ENCODE measurements at regions not wholly inside any gene's neighbourhood (a gene's known extent, or its start where the extent isn't known, plus 50 kb on each side); places are given as distances from the start of the nearest gene placed in this dataset.

DNA sequence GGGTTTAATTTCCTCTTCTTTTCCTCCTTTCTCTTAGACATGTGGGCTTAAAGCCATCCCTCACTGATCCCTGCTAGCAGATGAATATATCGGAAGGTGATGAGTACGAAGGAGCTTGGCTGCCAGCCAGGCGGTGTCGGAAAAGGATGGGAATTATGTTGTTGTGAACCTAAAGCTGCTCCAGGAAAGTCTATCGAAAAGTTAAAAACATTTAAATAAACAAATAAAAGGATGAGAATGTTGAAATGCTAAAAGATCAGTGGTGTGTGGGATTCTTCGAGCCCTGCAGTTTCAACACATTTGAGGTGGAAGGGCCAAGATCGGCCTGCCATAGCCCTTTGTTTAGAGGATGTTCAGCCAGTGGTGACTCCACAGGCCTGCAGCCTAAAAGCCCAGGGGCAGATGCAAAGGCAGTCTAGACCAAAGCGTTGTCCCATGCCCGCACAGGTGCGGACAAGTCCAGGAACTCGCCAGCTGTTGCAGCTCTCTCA is 107.9 kb downstream of the JCAD start:
- TF ChIP-seq, protein P1, sequence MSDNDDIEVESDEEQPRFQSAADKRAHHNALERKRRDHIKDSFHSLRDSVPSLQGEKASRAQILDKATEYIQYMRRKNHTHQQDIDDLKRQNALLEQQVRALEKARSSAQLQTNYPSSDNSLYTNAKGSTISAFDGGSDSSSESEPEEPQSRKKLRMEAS (IDR thresholded peaks at IDR 0.05) = no peak
- TF ChIP-seq, protein P2, sequence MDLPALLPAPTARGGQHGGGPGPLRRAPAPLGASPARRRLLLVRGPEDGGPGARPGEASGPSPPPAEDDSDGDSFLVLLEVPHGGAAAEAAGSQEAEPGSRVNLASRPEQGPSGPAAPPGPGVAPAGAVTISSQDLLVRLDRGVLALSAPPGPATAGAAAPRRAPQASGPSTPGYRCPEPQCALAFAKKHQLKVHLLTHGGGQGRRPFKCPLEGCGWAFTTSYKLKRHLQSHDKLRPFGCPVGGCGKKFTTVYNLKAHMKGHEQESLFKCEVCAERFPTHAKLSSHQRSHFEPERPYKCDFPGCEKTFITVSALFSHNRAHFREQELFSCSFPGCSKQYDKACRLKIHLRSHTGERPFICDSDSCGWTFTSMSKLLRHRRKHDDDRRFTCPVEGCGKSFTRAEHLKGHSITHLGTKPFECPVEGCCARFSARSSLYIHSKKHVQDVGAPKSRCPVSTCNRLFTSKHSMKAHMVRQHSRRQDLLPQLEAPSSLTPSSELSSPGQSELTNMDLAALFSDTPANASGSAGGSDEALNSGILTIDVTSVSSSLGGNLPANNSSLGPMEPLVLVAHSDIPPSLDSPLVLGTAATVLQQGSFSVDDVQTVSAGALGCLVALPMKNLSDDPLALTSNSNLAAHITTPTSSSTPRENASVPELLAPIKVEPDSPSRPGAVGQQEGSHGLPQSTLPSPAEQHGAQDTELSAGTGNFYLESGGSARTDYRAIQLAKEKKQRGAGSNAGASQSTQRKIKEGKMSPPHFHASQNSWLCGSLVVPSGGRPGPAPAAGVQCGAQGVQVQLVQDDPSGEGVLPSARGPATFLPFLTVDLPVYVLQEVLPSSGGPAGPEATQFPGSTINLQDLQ (CRISPR knock-in tag; IDR thresholded peaks at IDR 0.05) = no peak
- TF ChIP-seq ZNF792 (CRISPR knock-in tag; IDR thresholded peaks at IDR 0.05) (no peak), MAZ (IDR thresholded peaks at IDR 0.05; ENCODE audit: borderline replicate concordance, low read depth, low read length) (no peak), MAZ (CRISPR knock-in tag; IDR thresholded peaks at IDR 0.05; ENCODE audit: low read depth) (no peak), STAT5B (CRISPR knock-in tag; IDR thresholded peaks at IDR 0.05) (no peak), ZNF10 (CRISPR knock-in tag; IDR thresholded peaks at IDR 0.05; ENCODE audit: borderline replicate concordance, low read depth) (no peak), HDAC2 (CRISPR knock-in tag; IDR thresholded peaks at IDR 0.05) (no peak), RAD21 (CRISPR knock-in tag; IDR thresholded peaks at IDR 0.05) (no peak), CAMTA2 (CRISPR knock-in tag; IDR thresholded peaks at IDR 0.05; ENCODE audit: borderline replicate concordance) (no peak)
- TF ChIP-seq, protein P3, sequence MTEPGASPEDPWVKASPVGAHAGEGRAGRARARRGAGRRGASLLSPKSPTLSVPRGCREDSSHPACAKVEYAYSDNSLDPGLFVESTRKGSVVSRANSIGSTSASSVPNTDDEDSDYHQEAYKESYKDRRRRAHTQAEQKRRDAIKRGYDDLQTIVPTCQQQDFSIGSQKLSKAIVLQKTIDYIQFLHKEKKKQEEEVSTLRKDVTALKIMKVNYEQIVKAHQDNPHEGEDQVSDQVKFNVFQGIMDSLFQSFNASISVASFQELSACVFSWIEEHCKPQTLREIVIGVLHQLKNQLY (CRISPR knock-in tag; IDR thresholded peaks at IDR 0.05) = no peak
- TF ChIP-seq, protein P4, sequence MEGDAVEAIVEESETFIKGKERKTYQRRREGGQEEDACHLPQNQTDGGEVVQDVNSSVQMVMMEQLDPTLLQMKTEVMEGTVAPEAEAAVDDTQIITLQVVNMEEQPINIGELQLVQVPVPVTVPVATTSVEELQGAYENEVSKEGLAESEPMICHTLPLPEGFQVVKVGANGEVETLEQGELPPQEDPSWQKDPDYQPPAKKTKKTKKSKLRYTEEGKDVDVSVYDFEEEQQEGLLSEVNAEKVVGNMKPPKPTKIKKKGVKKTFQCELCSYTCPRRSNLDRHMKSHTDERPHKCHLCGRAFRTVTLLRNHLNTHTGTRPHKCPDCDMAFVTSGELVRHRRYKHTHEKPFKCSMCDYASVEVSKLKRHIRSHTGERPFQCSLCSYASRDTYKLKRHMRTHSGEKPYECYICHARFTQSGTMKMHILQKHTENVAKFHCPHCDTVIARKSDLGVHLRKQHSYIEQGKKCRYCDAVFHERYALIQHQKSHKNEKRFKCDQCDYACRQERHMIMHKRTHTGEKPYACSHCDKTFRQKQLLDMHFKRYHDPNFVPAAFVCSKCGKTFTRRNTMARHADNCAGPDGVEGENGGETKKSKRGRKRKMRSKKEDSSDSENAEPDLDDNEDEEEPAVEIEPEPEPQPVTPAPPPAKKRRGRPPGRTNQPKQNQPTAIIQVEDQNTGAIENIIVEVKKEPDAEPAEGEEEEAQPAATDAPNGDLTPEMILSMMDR (CRISPR knock-in tag; IDR thresholded peaks at IDR 0.05) = no peak
- TF ChIP-seq, protein P5, sequence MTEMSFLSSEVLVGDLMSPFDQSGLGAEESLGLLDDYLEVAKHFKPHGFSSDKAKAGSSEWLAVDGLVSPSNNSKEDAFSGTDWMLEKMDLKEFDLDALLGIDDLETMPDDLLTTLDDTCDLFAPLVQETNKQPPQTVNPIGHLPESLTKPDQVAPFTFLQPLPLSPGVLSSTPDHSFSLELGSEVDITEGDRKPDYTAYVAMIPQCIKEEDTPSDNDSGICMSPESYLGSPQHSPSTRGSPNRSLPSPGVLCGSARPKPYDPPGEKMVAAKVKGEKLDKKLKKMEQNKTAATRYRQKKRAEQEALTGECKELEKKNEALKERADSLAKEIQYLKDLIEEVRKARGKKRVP (CRISPR knock-in tag; IDR thresholded peaks at IDR 0.05) = no peak
